Loucy (cell line): ENCODE measurements at regions not wholly inside any gene's neighbourhood (a gene's known extent, or its start where the extent isn't known, plus 50 kb on each side); places are given as distances from the start of the nearest gene placed in this dataset.

Experiments used
- EZH2phosphoT487 ChIP-seq: fragments of 200-600 bp; IDR thresholded peaks from 2 replicates; pipeline ENCODE4 v1.6.1; 2018; ENCODE audit warnings: antibody characterized with exemption, mild to moderate bottlenecking, moderate library complexity, borderline replicate concordance
- TF ChIP-seq, protein P1 (sequence below): fragments of 200-600 bp; sonication (generic); conservative IDR thresholded peaks from 2 replicates; pipeline ENCODE4 v1.5.1; 2014; ENCODE audit warnings: mild to moderate bottlenecking, antibody characterized with exemption, low read length

- TF ChIP-seq, protein P1, sequence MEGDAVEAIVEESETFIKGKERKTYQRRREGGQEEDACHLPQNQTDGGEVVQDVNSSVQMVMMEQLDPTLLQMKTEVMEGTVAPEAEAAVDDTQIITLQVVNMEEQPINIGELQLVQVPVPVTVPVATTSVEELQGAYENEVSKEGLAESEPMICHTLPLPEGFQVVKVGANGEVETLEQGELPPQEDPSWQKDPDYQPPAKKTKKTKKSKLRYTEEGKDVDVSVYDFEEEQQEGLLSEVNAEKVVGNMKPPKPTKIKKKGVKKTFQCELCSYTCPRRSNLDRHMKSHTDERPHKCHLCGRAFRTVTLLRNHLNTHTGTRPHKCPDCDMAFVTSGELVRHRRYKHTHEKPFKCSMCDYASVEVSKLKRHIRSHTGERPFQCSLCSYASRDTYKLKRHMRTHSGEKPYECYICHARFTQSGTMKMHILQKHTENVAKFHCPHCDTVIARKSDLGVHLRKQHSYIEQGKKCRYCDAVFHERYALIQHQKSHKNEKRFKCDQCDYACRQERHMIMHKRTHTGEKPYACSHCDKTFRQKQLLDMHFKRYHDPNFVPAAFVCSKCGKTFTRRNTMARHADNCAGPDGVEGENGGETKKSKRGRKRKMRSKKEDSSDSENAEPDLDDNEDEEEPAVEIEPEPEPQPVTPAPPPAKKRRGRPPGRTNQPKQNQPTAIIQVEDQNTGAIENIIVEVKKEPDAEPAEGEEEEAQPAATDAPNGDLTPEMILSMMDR: no peak
- no peak for TF ChIP-seq EZH2phosphoT487
Observed at GRCh38 chr10:53430974-53431373, 658.4 kb upstream of the MBL2 start.
